Thyroid gland (tissue), 4 donors: ENCODE measurements at regions not wholly inside any gene's neighbourhood (a gene's known extent, or its start where the extent isn't known, plus 50 kb on each side); places are given as distances from the start of the nearest gene placed in this dataset.
"Not testable (repeated sequence)": the region's sequence is repeated elsewhere in the genome, so short reads cannot be mapped to it uniquely, and the experiment has no call there.

Source experiments
- DNase-seq, 2 donors: peaks; one replicate each; pipeline ENCODE4 v3.0.0-alpha.2; 2019
- H3K27ac ChIP-seq, 3 donors: fragments of 200-600 bp; sonication (generic); 1 replicate in 2 of 3; 2 replicates in 1 of 3; pipeline ENCODE4 v1.5.1; 2016 to 2019; ENCODE audit warnings: mild to moderate bottlenecking in 1 of 3, moderate library complexity in 1 of 3
- H3K27me3 ChIP-seq: fragments of 200-600 bp; sonication (generic); one replicate; pipeline ENCODE4 v1.5.1; 2019
- H3K36me3 ChIP-seq, 2 donors: fragments of 200-600 bp; sonication (generic); one replicate each; pipeline ENCODE4 v1.5.1; 2016 to 2019
- H3K4me1 ChIP-seq, 2 donors: fragments of 200-600 bp; sonication (generic); one replicate each; pipeline ENCODE4 v1.5.1; 2017 to 2019
- H3K4me3 ChIP-seq, 3 donors: fragments of 200-600 bp; sonication (generic); replicated peaks in 1 of 3; 1 replicate in 2 of 3; 2 replicates in 1 of 3; pipeline ENCODE4 v1.5.1; 2016; ENCODE audit warnings: mild to moderate bottlenecking in 1 of 3
- H3K9me3 ChIP-seq: fragments of 200-600 bp; sonication (generic); one replicate; pipeline ENCODE4 v1.5.1; 2017
- CTCF ChIP-seq, 6 experiments: fragments of 200-600 bp in 3 of 6; fragments of 450-650 bp in 3 of 6; sonication (generic) in 3 of 6; IDR thresholded peaks; one replicate each; pipeline ENCODE4 v1.5.1; 2016 to 2019; ENCODE audit warnings: antibody characterized with exemption in 6 of 6, mild to moderate bottlenecking in 2 of 6, inconsistent platforms in 1 of 6, moderate library complexity in 1 of 6
- POLR2A ChIP-seq, 2 donors: fragments of 450-650 bp; IDR thresholded peaks; one replicate each; pipeline ENCODE4 v1.6.1; 2017; ENCODE audit warnings: antibody characterized with exemption in 2 of 2, mild to moderate bottlenecking in 2 of 2, moderate library complexity in 1 of 2
- WGBS, 2 donors: methylation state at CpG; one replicate each; pipeline ENCODE4 v1.1.5; 2017; 5-methylcytosine and 5-hydroxymethylcytosine counted together
- intact Hi-C: fragments of 100-400 bp; cut with DNase I; formaldehyde crosslinking; loops from one replicate; pipeline ENCODE4 v1.15.1; 2023

- peaks cover 3% of the 10 kb centered on the region for H3K27me3 ChIP-seq
- intact Hi-C loops: no loop called here
- WGBS, 2 donors: 60 to 68% methylated on average over 5 of the region's 5 CpGs
- no peak overlapping the region for H3K27ac ChIP-seq
- H3K4me3 ChIP-seq: no peak overlapping the region
- no peaks in the 10 kb centered on the region for H3K4me1 ChIP-seq
- no peaks in the 10 kb centered on the region for H3K36me3 ChIP-seq
- no peak for DNase-seq
- no peaks in the 10 kb centered on the region for H3K9me3 ChIP-seq
- TF ChIP-seq POLR2A (IDR thresholded peaks at IDR 0.05) (no peak), CTCF (IDR thresholded peaks at IDR 0.05) (no peak)
Observed at GRCh38 chr7:142637240-142637639, 112.0 kb upstream of the PRSS1 start.

- Histone ChIP-seq H3K36me3 (no peaks in the 10 kb centered on the region), H3K27ac (no peak overlapping the region), H3K4me1 (no peaks in the 10 kb centered on the region), H3K9me3 (no peaks in the 10 kb centered on the region), H3K4me3 (no peak overlapping the region), H3K27me3 (peaks cover 3% of the 10 kb centered on the region)
- no peak for DNase-seq
- TF ChIP-seq POLR2A (IDR thresholded peaks at IDR 0.05) (no peak), CTCF (IDR thresholded peaks at IDR 0.05) (no peak)
- intact Hi-C loops: no loop called here
- 82% methylated on average over 6 of the region's 6 CpGs for WGBS, 2 donors
Observed at GRCh38 chr7:142636751-142637150, 112.5 kb upstream of the PRSS1 start.

- H3K27me3 ChIP-seq, H3K27ac ChIP-seq, DNase-seq, H3K4me1 ChIP-seq, intact Hi-C loops, H3K4me3 ChIP-seq, H3K9me3 ChIP-seq, H3K36me3 ChIP-seq: not testable (repeated sequence)
- 93 to 98% methylated on average over 3 of the region's 3 CpGs for WGBS, 2 donors
Observed at GRCh38 chr7:142636107-142636506, 113.2 kb upstream of the PRSS1 start.

GRCh38 chr7:142632271-142633134 is 116.8 kb upstream of the PRSS1 start:
- intact Hi-C loops: no loop called here
- no peak overlapping the region for H3K27ac ChIP-seq
- H3K9me3 ChIP-seq: no peaks in the 10 kb centered on the region
- H3K4me1 ChIP-seq: no peaks in the 10 kb centered on the region
- H3K36me3 ChIP-seq: no peaks in the 10 kb centered on the region
- H3K4me3 ChIP-seq: no peak overlapping the region
- H3K27me3 ChIP-seq: peaks cover 3% of the 10 kb centered on the region
- DNase-seq: peak; percentile 48 to 53
- TF ChIP-seq POLR2A (IDR thresholded peaks at IDR 0.05) (no peak), CTCF (IDR thresholded peaks at IDR 0.05) (peak in 5 of 6 experiments; percentile 53 to 76 (median 70))
- 26 to 30% methylated on average over 17 of the region's 17 CpGs for WGBS, 2 donors

- Histone ChIP-seq H3K27ac (no peak overlapping the region), H3K9me3 (no peaks in the 10 kb centered on the region), H3K27me3 (peaks cover 3% of the 10 kb centered on the region), H3K4me1 (no peaks in the 10 kb centered on the region), H3K4me3 (no peak overlapping the region), H3K36me3 (no peaks in the 10 kb centered on the region)
- WGBS, 2 donors: 62 to 63% methylated on average over 14 to 15 of the region's 15 CpGs
- TF ChIP-seq CTCF (IDR thresholded peaks at IDR 0.05): no peak
- TF ChIP-seq POLR2A (IDR thresholded peaks at IDR 0.05): no peak
- no peak for DNase-seq
- intact Hi-C loops: loop anchor here (10.0 kb wide), 1 partner anchor 165 kb away; no protein-coding TSS in a partner anchor
Observed at GRCh38 chr7:142629588-142630260, 119.5 kb upstream of the PRSS1 start.
